ENCODE measurements at regions not wholly inside any gene's neighbourhood (a gene's known extent, or its start where the extent isn't known, plus 50 kb on each side); places are given as distances from the start of the nearest gene placed in this dataset.

DNA sequence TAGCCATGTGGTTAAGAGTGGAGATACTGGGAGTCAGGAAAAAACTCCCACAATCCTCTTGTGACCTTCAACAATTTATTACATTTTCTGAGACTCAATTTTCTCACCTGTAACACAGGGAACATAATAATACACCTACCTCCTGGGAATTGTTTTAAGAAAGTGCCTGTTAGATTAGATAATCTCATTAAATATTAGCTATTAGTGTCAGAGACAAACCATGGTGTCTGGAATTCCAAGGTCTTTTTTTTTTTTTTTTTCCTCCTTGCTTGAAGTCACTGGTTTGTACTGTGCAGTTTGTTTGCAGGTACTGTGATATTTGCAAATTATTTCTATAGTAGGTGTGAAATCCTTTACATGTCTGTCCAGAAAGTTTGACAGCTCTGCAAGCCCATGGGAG lies 806.1 kb downstream of the DNAJB9 start:
- Histone ChIP-seq H3K27me3 (ENCODE audit: control insufficient read depth in 1 of 2, insufficient read depth in 2 of 2, low read length in 2 of 2) (no peaks in the 10 kb centered on the region), H3K36me3 (ENCODE audit: control insufficient read depth in 1 of 2, insufficient read depth in 2 of 2, low read length in 2 of 2) (no peaks in the 10 kb centered on the region), H3K27ac (ENCODE audit: low read depth, low read length) (no peak overlapping the region), H3K9ac (ENCODE audit: low read depth in 1 of 2, low read length in 2 of 2) (no peak overlapping the region), H3K4me1 (ENCODE audit: control insufficient read depth in 1 of 2, insufficient read depth in 2 of 2, low read length in 2 of 2) (no peaks in the 10 kb centered on the region), H3K4me3 (ENCODE audit: low read depth in 1 of 2, low read length in 2 of 2) (no peak overlapping the region), H3K9me3 (ENCODE audit: control insufficient read depth in 1 of 2, low read length in 2 of 2) (no peaks in the 10 kb centered on the region)

DNA sequence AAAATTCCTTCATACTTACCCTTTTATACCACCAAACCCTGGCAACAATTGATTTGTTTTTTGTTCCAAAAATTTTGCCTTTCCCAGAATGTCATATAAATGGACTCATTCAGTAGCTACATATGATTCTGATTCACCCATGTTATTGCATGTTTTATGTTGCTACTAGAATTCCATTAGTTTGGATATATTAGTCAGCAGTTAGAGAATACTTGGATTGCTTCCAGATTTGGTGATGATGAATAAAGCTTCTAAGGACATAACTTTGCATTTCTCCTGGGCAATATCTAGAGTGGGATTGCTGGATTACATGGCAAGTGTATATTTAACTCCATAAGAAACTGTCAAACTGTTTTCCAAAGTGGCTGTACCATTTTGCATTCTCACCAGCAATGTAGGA lies 806.9 kb downstream of the DNAJB9 start:
- Histone ChIP-seq H3K4me3 (ENCODE audit: low read depth in 1 of 2, low read length in 2 of 2) (no peak overlapping the region), H3K36me3 (ENCODE audit: control insufficient read depth in 1 of 2, insufficient read depth in 2 of 2, low read length in 2 of 2) (no peaks in the 10 kb centered on the region), H3K27ac (ENCODE audit: low read depth, low read length) (no peak overlapping the region), H3K9me3 (ENCODE audit: control insufficient read depth in 1 of 2, low read length in 2 of 2) (no peaks in the 10 kb centered on the region), H3K27me3 (ENCODE audit: control insufficient read depth in 1 of 2, insufficient read depth in 2 of 2, low read length in 2 of 2) (no peaks in the 10 kb centered on the region), H3K9ac (ENCODE audit: low read depth in 1 of 2, low read length in 2 of 2) (no peak overlapping the region), H3K4me1 (ENCODE audit: control insufficient read depth in 1 of 2, insufficient read depth in 2 of 2, low read length in 2 of 2) (no peaks in the 10 kb centered on the region)

DNA sequence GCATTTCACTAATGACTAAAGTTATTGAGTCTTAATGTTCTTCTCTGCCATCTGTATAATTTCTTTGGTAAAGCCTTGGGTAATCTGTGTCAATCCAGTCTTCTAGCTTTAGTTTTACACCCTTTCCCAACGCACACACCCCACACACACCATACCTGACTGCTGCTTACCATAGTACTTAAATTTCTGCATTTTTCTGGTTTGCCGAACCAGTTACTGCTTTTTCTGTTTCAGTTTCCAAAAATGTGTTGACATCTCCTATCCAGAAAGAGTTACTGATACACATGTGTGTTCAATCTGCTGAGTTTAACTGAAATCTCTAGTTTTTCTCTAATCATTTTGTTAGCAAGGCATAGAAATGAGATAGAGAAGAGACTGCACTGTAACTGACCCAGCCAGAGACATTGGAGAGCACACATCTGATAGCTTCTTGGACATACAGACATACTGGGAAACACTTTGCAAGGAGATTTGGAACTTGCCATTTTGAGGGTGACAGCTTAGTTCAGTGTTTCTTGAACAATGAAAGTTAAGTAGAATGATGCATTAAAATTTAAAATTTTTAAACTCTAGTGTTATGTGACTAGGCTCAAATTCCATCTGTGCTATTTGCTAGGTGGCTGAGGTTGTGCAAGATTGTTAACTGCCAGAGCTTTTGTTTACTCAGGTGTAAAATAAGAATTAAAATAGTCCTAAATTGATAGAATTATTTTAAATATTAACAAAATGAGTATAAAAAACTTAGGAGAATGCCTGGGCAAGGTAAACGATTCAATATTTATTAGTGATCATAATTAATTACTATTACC lies 807.6 kb downstream of the DNAJB9 start:
- H3K36me3 ChIP-seq (ENCODE audit: control insufficient read depth in 1 of 2, insufficient read depth in 2 of 2, low read length in 2 of 2) = no peaks in the 10 kb centered on the region
- no peak overlapping the region for H3K4me3 ChIP-seq (ENCODE audit: low read depth in 1 of 2, low read length in 2 of 2)
- H3K9ac ChIP-seq (ENCODE audit: low read depth in 1 of 2, low read length in 2 of 2) = no peak overlapping the region
- H3K4me1 ChIP-seq (ENCODE audit: control insufficient read depth in 1 of 2, insufficient read depth in 2 of 2, low read length in 2 of 2) = no peaks in the 10 kb centered on the region
- no peaks in the 10 kb centered on the region for H3K9me3 ChIP-seq (ENCODE audit: control insufficient read depth in 1 of 2, low read length in 2 of 2)
- H3K27ac ChIP-seq (ENCODE audit: low read depth, low read length) = no peak overlapping the region
- no peaks in the 10 kb centered on the region for H3K27me3 ChIP-seq (ENCODE audit: control insufficient read depth in 1 of 2, insufficient read depth in 2 of 2, low read length in 2 of 2)

DNA sequence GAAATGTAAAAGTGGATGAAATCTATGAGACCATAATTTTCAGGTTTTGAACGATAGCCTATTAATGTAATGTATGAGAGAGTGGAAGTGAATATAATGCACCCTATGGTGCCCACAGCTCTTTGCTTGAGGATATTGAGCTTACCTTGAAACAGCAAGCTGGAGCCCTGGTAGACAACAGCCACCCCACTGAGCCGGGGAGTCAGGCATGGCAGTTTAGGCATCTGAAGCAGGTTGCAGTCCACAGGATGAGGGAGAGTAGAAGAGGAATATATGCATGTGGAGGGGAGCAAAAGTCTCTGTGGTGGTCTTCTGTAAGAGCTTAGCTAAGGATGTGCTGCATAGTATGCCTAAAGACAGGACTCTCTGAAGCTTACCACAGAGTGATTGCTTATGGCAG lies 817.3 kb downstream of the DNAJB9 start:
- H3K27me3 ChIP-seq (ENCODE audit: control insufficient read depth in 1 of 2, insufficient read depth in 2 of 2, low read length in 2 of 2) = no peaks in the 10 kb centered on the region
- no peak overlapping the region for H3K4me3 ChIP-seq (ENCODE audit: low read depth in 1 of 2, low read length in 2 of 2)
- no peaks in the 10 kb centered on the region for H3K4me1 ChIP-seq (ENCODE audit: control insufficient read depth in 1 of 2, insufficient read depth in 2 of 2, low read length in 2 of 2)
- H3K9me3 ChIP-seq (ENCODE audit: control insufficient read depth in 1 of 2, low read length in 2 of 2) = no peaks in the 10 kb centered on the region
- H3K9ac ChIP-seq (ENCODE audit: low read depth in 1 of 2, low read length in 2 of 2) = no peak overlapping the region
- H3K36me3 ChIP-seq (ENCODE audit: control insufficient read depth in 1 of 2, insufficient read depth in 2 of 2, low read length in 2 of 2) = no peaks in the 10 kb centered on the region
- H3K27ac ChIP-seq (ENCODE audit: low read depth, low read length) = no peak overlapping the region

DNA sequence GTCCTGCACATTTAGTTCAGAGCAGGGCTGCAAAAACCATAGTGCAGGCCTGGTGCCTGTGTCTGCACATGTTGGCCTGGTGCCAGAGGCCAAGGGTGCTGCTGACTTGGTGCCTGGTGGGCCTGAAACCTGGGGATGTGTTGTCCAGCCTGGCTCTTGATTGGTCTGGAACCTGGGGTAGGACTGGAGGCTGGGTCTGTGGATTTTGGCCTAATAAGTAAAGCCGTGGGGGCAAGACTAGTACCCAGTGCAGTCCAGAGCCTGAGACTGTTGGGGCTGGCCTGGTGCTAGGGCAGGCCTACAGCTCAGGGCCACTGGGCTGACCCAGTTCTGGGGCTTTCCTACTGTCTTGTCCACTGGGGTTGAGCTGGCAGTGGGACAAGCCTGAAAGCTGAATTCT lies 817.9 kb downstream of the DNAJB9 start:
- H3K27me3 ChIP-seq (ENCODE audit: control insufficient read depth in 1 of 2, insufficient read depth in 2 of 2, low read length in 2 of 2) = no peaks in the 10 kb centered on the region
- H3K4me1 ChIP-seq (ENCODE audit: control insufficient read depth in 1 of 2, insufficient read depth in 2 of 2, low read length in 2 of 2) = no peaks in the 10 kb centered on the region
- H3K27ac ChIP-seq (ENCODE audit: low read depth, low read length) = no peak overlapping the region
- H3K4me3 ChIP-seq (ENCODE audit: low read depth in 1 of 2, low read length in 2 of 2) = no peak overlapping the region
- no peaks in the 10 kb centered on the region for H3K9me3 ChIP-seq (ENCODE audit: control insufficient read depth in 1 of 2, low read length in 2 of 2)
- no peak overlapping the region for H3K9ac ChIP-seq (ENCODE audit: low read depth in 1 of 2, low read length in 2 of 2)
- no peaks in the 10 kb centered on the region for H3K36me3 ChIP-seq (ENCODE audit: control insufficient read depth in 1 of 2, insufficient read depth in 2 of 2, low read length in 2 of 2)

DNA sequence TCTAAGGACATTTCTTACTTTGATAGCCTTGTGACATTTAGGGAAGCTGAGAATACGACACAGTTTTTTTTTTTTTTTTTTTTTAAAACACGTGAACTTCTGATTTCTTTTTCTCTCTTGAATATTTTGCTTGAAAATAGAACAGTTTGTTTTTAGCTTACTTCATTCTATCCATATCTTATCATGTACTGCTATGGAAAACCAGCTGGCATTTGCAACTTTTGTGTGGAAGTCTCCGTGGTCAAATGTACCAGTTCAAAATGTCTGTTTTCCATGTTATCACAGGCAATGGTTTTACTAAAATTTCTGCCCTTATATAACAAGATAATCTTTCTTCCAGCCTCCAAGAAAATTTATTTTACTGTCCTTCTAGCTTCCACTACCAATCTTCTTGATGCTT lies 821.6 kb downstream of the DNAJB9 start:
- Histone ChIP-seq H3K9ac (ENCODE audit: low read depth in 1 of 2, low read length in 2 of 2) (no peak overlapping the region), H3K27ac (ENCODE audit: low read depth, low read length) (no peak overlapping the region), H3K9me3 (ENCODE audit: control insufficient read depth in 1 of 2, low read length in 2 of 2) (no peaks in the 10 kb centered on the region), H3K4me1 (ENCODE audit: control insufficient read depth in 1 of 2, insufficient read depth in 2 of 2, low read length in 2 of 2) (no peaks in the 10 kb centered on the region), H3K36me3 (ENCODE audit: control insufficient read depth in 1 of 2, insufficient read depth in 2 of 2, low read length in 2 of 2) (no peaks in the 10 kb centered on the region), H3K4me3 (ENCODE audit: low read depth in 1 of 2, low read length in 2 of 2) (no peak overlapping the region), H3K27me3 (ENCODE audit: control insufficient read depth in 1 of 2, insufficient read depth in 2 of 2, low read length in 2 of 2) (no peaks in the 10 kb centered on the region)

DNA sequence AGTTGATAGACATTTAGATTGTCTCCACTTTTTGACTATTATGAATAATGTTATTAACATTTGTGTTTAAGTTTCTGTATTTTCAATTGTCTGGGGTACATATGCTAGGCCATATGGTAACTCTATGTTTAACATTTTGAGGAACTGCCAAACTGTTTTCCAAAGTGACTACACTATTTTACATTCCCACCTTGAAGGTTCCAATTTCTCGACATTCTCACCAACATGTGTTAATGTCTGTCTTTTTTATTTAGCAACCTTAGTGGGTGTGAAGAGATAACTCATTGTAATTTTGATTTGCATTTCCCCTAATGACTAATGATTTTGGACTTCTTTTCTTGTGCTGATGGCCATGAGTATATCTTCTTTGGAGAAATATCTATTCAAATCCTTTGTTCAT lies 832.4 kb downstream of the DNAJB9 start:
- H3K27me3 ChIP-seq (ENCODE audit: control insufficient read depth in 1 of 2, insufficient read depth in 2 of 2, low read length in 2 of 2) = no peaks in the 10 kb centered on the region
- H3K36me3 ChIP-seq (ENCODE audit: control insufficient read depth in 1 of 2, insufficient read depth in 2 of 2, low read length in 2 of 2) = no peaks in the 10 kb centered on the region
- no peaks in the 10 kb centered on the region for H3K4me1 ChIP-seq (ENCODE audit: control insufficient read depth in 1 of 2, insufficient read depth in 2 of 2, low read length in 2 of 2)
- no peaks in the 10 kb centered on the region for H3K9me3 ChIP-seq (ENCODE audit: control insufficient read depth in 1 of 2, low read length in 2 of 2)
- H3K9ac ChIP-seq (ENCODE audit: low read depth in 1 of 2, low read length in 2 of 2) = no peak overlapping the region
- no peak overlapping the region for H3K4me3 ChIP-seq (ENCODE audit: low read depth in 1 of 2, low read length in 2 of 2)
- no peak overlapping the region for H3K27ac ChIP-seq (ENCODE audit: low read depth, low read length)

DNA sequence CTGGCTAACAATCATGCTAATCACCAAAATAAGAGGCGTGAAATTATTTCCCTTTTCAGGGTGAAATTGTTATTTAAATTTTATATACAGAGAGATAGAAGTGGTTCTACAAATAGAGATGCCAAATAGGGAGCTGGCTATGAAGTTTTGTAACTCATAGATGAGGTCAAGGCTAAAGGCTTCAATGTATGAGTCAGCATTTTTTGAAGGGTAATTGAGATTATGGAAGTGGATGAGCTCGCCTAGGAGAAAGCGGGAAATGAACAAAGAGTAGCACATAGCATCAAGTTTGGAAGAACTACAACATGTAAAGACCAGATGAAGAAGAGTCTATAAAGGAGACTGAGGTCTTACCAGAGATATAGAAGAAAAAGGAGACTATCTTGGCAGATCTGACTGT lies 838.1 kb downstream of the DNAJB9 start:
- Histone ChIP-seq H3K4me3 (ENCODE audit: low read depth in 1 of 2, low read length in 2 of 2) (no peak overlapping the region), H3K27ac (ENCODE audit: low read depth, low read length) (no peak overlapping the region), H3K9me3 (ENCODE audit: control insufficient read depth in 1 of 2, low read length in 2 of 2) (no peaks in the 10 kb centered on the region), H3K27me3 (ENCODE audit: control insufficient read depth in 1 of 2, insufficient read depth in 2 of 2, low read length in 2 of 2) (no peaks in the 10 kb centered on the region), H3K9ac (ENCODE audit: low read depth in 1 of 2, low read length in 2 of 2) (no peak overlapping the region), H3K36me3 (ENCODE audit: control insufficient read depth in 1 of 2, insufficient read depth in 2 of 2, low read length in 2 of 2) (no peaks in the 10 kb centered on the region), H3K4me1 (ENCODE audit: control insufficient read depth in 1 of 2, insufficient read depth in 2 of 2, low read length in 2 of 2) (no peaks in the 10 kb centered on the region)

DNA sequence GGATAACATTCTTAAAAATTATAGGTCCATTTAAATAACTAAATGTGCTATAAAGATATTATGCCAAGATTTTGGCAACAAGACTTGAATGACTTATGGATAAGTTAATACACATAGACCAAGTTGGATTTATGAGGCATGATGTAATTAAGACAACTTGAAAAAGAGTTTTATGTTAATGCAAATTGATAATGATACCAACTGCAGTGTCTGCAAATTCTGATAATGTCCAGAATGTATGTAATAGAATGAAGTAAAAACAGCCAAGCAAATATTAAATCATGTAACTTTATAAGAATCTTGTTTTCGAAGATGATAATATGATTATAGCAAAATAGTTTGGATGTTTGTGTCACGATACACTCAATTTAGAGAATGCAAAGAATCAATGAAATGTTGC lies 868.3 kb downstream of the DNAJB9 start:
- Histone ChIP-seq H3K27me3 (ENCODE audit: control insufficient read depth in 1 of 2, insufficient read depth in 2 of 2, low read length in 2 of 2) (no peaks in the 10 kb centered on the region), H3K4me1 (ENCODE audit: control insufficient read depth in 1 of 2, insufficient read depth in 2 of 2, low read length in 2 of 2) (no peaks in the 10 kb centered on the region), H3K9me3 (ENCODE audit: control insufficient read depth in 1 of 2, low read length in 2 of 2) (no peaks in the 10 kb centered on the region), H3K9ac (ENCODE audit: low read depth in 1 of 2, low read length in 2 of 2) (no peak overlapping the region), H3K4me3 (ENCODE audit: low read depth in 1 of 2, low read length in 2 of 2) (no peak overlapping the region), H3K36me3 (ENCODE audit: control insufficient read depth in 1 of 2, insufficient read depth in 2 of 2, low read length in 2 of 2) (no peaks in the 10 kb centered on the region), H3K27ac (ENCODE audit: low read depth, low read length) (no peak overlapping the region)

DNA sequence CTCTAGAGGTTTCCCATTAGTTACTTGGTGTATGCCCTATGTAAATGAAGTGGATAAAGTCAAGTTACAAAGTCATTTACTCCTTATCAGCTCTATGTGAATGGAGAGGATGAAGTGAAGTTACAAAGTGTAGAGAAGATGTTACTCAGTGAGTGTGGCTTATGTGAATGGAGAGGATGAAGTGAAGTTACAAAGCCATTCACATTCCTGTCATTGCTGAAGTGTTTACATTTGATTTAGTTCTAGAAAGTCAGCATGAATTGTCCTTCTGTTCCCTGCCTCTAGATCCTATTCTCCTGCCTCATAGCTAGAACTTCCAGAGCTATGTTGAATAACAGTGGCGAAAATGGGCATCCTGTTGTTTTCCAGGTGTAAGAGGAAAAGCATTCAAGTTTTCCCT lies 880.1 kb downstream of the DNAJB9 start:
- H3K4me3 ChIP-seq (ENCODE audit: low read depth in 1 of 2, low read length in 2 of 2) = no peak overlapping the region
- no peak overlapping the region for H3K27ac ChIP-seq (ENCODE audit: low read depth, low read length)
- no peaks in the 10 kb centered on the region for H3K4me1 ChIP-seq (ENCODE audit: control insufficient read depth in 1 of 2, insufficient read depth in 2 of 2, low read length in 2 of 2)
- no peak overlapping the region for H3K9ac ChIP-seq (ENCODE audit: low read depth in 1 of 2, low read length in 2 of 2)
- H3K36me3 ChIP-seq (ENCODE audit: control insufficient read depth in 1 of 2, insufficient read depth in 2 of 2, low read length in 2 of 2) = no peaks in the 10 kb centered on the region
- H3K27me3 ChIP-seq (ENCODE audit: control insufficient read depth in 1 of 2, insufficient read depth in 2 of 2, low read length in 2 of 2) = no peaks in the 10 kb centered on the region
- peaks cover 0 to 3% of the 10 kb centered on the region in 2 donors for H3K9me3 ChIP-seq (ENCODE audit: control insufficient read depth in 1 of 2, low read length in 2 of 2)

All from duodenal mucosa (tissue), 2 donors.